Fibroblast of skin of right biceps (primary cell): ENCODE measurements at regions not wholly inside any gene's neighbourhood (a gene's known extent, or its start where the extent isn't known, plus 50 kb on each side); places are given as distances from the start of the nearest gene placed in this dataset.
"Not testable (repeated sequence)": the region's sequence is repeated elsewhere in the genome, so short reads cannot be mapped to it uniquely, and the experiment has no call there.

Experiments
- DNase-seq: peaks from one replicate; pipeline ENCODE4 v3.0.0-alpha.2; 2013

DNA sequence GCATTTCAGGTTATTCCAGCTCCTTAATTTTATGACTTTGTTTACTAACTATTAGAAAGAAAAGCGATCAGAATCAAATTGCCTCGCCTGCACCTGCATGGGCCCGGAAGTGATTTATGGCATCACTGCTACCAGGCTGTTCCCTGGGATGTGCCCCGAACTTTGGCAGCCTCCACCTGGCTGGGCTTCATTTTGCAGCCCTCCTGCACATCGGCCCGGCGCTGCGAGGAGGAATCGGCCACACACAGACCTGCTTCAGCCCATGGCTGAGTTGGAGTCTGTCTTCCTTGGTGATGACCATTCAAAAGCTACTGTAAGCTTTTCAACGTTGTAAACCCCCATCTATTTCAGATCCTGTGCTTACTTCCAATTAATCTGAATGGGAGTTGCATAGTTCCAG lies 638.0 kb downstream of the RNF144A start:
- DNase-seq, result no peak

DNA sequence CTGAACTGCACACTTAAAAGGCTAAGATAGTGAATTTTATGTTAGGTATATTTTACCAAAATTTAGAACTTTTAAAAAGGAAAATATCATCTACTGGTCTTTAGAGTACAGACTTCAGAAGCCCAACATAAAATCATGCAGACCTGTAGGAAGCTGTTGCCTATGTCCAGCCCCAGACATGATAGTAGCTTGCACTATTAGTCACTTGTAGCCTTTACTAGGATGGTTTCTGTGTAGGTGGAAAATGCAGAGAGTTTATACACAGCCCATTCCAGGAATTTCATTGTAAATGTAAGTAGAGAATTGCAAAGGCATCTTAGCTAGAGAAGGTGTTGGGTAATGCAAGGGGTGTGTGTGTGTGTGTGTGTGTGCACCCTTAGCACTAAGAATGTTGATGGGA lies 640.2 kb downstream of the RNF144A start:
- DNase-seq, result peak; percentile 11

DNA sequence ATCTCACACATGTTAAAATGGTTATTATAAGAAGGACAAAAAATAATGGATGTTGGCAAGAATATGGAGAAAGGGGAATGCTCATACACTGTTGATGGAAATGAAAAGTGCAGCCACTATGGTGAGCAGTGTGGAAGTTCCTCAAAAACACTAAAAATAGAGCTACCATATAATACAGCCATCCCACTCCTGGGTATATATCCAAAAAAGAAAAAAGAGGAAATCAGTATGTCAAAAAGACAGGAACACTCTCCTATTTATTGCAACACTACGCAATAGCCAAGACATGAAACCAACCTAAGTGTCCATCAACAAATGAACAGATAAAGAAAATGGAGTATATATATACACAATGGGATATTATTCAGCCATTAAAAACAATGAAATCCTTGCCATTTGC lies 642.6 kb downstream of the RNF144A start:
- DNase-seq, result no peak

DNA sequence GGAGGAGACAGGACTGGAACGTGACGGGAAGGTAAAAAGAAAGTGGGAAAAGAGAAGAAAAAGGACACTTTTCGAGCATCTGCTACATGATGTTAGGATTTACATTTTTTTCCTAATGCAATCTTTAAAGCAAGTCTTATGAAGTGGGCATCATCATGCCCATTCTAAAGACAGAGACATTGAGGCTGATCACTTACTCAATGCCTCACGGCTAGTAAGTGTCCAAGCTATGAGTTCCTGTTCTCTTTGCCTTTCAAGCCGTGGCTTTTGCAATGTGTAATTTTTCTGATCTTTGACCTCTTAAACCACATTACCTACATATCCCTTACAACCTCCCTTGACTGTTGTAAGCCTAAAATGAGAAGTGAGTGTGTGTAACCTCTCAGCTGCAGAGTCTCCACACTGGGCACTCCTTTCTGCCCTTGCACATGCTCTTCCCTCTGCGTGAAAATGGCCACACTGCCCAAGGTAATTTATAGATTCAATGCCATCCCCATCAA lies 649.2 kb downstream of the RNF144A start:
- no peak for DNase-seq

DNA sequence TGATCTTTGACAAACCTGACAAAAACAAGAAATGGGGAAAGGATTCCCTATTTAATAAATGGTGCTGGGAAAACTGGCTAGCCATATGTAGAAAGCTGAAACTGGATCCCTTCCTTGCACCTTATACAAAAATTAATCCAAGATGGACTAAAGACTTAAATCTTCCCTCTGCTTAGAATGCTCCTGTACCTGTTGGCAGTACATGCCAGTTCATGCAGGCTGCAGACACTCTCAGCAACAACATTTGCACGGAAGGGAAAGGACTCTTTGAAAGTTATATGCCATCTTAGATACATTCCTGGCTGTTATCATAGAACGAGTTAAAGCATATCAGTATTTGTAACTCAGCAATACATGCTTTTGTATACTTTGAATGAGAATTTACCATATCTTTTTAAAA lies 649.9 kb downstream of the RNF144A start:
- DNase-seq, result not testable (repeated sequence)

DNA sequence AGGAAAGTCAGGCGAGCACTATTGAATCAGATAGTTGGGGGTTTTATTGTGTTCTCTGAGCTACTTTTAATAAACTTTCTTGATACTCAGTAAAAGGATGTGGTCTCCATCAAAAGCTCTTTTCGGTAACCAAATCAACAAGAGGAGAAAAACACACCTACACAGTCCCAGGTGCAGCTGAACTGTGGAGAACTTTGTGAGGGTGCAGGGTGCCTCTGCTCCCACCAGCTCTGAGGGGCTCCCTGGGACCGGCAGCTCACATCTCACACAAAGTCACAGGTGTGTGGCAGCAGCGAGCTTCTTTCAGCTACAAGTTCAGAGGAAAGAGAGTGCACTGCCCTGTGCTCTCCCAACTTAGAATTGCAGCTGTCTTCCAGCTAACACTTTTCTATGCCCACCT lies 650.4 kb downstream of the RNF144A start:
- DNase-seq, result no peak

DNA sequence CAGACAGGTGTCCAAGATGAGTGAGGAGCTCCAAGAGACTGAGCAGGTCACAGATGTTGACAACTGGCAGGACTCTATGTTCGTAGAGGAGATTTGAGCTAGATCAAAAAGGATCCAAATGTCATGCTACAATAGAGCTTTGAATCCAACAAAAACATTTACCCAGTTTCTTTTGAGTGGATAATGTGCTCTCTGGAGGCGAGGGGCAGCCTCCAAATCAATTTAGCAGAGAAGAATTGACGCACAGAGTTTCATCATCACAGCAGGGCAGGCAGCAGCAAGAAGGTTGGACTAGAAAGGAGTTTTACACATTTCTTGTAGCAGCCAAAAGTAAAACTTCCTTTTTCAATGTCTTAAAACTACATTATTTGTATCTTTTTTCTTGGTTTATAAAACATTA lies 653.0 kb downstream of the RNF144A start:
- no peak for DNase-seq

DNA sequence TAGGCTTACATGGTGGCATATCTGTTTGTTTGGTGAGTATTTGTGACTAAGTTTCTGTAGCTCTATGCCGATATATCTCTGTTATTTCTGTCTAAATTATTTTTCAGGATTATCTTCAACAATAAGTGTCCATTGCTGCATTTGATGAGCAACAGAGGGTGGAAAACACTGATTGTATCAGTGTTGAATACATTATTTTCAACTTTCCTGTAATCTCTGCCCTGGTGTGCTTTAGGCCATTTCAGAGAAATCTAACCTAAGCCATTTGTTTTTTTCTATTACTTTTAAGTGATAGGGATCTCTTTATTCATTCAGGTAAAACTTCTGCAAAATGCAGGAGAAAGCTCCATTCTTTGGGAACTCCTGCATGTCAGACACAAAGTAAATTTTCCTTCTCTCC lies 654.5 kb downstream of the RNF144A start:
- DNase-seq, result no peak

DNA sequence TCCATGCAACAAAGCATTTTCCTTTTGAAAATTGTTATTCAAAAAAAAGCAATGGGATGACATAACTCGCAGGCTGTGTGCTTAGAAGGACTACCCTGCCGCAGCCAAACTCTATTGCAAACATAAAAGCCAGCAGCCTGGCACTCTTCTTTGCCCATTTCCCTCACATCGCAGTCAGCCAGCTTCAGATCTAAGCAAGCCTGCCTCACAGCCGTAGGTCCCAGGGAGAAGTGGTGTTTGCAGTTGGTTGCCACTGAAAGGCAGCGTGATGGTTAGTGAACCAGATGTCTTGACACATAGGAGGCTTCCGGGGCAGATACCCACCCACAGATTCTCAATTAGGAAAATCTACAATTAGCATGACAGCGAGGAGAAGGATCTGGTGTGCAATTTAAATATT lies 655.2 kb downstream of the RNF144A start:
- no peak for DNase-seq

DNA sequence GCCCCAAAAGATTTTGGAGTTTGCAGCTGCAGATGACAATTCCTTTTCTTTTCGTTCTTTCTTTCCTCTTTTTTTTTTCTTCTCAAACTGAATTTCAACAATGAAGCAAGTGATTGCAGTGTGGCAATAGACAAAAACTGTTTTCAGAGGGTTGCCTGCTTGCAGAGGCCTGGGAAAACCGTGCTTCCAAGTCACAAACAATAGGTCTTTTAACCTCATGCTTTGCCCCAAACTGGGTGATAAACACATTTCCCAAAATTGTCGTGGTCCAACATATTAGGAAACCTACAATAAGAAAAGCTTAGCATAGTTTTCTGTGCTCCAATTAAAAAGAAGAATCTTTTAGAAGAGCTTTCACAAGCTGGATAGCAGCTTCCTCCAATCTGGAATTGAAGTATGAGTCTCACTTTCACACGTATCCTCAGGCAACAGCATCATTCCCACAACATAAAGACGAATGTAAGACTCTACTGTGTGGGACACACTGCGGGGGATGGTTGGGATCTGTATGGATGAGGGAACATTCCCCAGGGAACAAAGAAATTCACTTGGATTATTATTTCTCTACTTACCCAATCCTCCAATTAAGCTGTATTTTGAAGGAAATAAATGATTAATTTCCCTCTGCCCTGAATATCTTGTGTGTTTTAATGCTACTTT lies 656.1 kb downstream of the RNF144A start:
- no peak for DNase-seq

DNA sequence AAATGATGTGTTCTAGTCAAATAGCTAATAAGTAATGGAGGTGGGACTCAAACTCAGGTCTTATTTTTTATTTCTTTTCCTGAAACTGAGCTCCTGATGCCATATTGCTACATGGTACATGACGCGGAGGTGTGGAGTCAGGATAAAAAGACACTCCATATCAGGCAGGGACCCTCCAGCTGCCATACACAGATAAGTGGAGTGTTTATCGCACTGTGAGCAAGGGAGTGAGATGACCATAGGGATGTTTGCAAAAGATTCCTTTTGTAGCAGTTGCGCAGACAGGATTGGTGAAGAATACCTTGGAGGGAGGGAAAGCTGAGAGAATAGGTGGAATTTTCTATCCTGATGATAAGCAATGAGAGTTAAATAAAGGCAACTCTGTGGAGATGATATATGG lies 657.2 kb downstream of the RNF144A start:
- no peak for DNase-seq

DNA sequence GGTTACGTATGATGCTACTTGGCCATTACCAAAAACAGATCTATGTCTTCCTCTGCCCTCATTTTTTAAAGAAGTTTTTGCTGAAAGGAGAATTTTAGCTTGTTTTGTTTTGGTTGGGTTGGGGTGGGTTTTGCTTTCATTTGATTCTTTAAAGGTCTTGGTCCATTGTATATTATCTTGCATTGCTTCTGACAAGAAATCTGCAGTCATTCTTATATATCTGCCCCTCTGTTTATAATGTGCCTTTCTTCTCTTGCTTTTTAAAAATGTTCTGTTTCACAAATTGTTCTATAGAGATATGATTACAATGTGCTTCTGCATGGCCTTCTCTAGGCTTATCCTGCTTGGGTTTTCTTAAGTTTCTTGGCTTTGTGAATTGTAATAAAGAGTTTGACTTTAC lies 660.6 kb downstream of the RNF144A start:
- no peak for DNase-seq

DNA sequence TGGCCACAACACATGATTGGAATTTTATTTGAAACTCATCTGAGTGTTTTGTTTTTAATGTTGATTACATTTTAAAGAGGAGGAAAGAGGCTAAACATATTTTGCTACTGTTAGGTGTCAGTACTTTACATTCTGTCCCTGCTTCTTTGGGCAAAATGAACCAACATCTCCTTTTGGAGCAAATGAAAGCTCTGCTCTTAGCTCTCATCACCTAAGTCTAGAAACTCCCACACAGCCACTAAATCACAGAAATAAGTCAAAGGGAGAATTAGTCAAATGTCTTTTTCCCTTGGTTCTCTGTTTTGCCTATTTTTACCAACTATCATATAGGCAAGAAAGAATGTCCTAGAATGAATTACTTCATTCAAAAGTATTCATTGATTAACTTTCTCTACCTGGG lies 666.8 kb downstream of the RNF144A start:
- DNase-seq, result no peak

DNA sequence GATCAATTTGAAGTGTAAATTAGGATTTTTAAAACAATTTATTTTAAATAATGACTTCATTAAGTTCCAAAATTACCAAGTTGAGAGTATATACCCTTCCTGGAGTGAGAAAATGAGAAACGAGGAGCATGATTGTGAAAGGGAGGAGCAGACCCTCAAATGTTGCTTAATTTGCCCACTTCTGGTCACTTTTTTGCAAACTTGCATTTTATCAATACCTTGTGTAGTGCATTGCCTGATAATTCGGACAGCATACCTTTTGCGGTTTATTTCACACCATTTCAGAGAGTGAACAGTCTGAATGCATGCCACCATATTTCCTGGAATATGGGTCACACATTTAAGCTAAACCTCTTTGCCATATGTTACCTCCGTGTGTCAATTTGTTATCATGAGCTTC lies 669.7 kb downstream of the RNF144A start:
- no peak for DNase-seq

DNA sequence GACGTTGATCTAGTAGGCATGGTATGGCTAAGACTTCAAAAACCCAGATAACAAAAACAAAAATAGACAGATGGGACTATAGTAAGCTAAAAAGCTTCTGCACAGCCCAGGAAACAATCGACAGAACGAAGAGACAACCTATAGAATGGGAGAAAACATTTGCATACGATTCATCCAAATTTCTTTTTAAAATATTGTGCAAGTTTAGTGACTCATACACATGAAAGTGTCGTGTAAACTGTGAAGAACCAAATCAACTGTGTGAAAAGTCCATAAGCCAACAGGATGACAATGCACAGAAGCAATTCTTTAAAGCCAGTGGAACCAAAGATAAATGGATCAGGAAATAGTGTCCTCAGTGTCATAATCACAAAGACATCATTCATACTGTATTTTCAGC lies 671.1 kb downstream of the RNF144A start:
- DNase-seq, result peak; percentile 47

DNA sequence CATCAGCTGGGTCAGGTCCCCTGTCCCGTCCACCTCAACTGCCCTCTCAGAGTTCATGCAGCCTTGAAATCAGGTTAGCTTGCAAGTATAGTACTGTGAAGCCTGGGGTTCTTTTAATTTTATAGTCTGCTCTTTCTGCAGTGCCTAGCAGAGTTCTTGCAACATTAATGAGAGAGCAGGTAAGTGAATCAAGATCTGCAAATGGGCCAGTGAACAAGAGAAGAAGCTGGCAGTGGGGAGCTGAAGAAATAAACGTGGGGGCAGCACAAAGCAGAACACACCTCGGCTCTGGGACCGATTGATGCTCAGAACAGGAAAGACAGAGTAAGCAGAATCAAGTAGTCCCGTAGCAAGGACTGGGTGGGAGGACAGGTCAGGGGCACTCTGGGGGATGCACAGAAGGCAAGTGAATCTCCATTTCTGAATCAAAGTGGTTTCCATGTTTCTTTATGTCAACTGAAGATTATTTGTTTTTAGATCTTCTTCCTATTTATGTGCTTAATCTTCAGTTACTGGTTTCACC lies 675.5 kb downstream of the RNF144A start:
- DNase-seq, result no peak

DNA sequence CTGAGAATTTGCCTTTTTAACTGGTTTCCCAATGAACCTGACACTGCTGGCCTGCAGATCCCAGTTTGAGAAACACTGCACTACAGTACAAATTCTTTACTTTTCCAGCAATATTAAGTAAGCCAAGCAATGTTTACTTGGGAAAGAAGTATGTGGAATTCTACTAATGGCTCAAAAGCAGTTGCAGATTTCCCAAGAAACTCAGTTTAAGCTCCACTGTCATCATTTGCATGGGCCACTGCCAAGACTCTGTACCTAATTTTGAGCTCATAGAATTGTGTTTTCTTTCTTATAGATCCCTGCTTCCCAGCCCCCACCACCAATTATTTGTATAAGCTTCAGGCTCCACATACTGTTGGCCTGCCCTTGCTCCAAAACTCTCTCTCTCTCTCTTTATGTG lies 676.1 kb downstream of the RNF144A start:
- peak; percentile 39 for DNase-seq

DNA sequence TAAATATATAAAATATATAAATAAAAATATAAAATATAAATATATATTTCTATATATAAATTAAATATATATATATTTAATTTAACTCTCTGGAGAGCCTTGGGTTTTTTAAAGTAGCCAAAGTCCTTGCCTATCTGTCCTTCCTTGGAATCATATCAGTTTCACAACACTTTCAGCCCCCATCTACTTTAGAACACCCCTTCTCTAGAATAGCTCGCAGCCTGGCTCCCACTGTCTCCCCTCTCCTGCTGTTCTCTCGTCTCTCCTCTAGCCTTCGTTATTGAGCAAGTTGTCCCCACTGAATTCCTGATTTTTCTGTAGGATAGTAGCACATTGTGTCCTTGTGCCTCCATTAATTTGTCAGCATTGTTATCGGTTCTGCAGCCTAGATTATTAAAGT lies 677.0 kb downstream of the RNF144A start:
- no peak for DNase-seq

DNA sequence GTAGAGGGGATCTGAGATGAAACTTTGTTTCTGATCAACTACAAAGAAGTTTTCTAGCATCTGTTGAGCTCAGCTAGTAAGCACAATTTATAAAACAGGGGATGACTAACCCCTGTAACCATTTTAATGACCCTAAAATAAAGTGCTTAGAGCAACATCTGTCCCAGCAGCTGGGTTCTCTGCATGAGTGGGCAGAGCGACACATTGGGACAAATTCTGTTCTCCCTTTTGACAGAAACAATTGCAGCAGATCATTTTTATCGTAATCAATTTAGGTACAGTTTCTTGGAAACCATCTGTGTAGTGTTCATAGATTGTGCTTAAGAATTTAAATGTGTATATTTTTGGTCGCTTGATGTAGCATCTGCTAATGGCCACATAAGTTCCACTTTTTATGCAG lies 678.0 kb downstream of the RNF144A start:
- peak; percentile 15 for DNase-seq

DNA sequence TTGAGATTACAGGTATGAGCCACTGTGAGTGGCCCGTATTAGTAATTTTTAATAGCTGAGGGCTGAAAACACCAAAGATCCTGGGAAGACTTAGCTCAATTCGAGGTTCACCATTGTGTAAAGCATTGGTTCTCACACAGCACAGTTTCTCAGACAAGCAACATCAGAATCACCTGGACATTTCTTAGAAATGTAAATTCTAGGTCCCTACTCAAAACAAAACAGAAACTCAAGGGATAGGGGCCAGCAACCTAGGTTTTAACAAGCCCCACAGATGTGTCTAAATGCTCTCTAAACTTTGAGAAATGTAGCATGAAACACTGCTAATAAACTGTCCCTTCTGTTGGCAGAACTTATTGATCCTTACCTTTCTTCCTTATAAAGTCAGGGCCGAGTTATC lies 681.2 kb downstream of the RNF144A start:
- DNase-seq, result no peak

DNA sequence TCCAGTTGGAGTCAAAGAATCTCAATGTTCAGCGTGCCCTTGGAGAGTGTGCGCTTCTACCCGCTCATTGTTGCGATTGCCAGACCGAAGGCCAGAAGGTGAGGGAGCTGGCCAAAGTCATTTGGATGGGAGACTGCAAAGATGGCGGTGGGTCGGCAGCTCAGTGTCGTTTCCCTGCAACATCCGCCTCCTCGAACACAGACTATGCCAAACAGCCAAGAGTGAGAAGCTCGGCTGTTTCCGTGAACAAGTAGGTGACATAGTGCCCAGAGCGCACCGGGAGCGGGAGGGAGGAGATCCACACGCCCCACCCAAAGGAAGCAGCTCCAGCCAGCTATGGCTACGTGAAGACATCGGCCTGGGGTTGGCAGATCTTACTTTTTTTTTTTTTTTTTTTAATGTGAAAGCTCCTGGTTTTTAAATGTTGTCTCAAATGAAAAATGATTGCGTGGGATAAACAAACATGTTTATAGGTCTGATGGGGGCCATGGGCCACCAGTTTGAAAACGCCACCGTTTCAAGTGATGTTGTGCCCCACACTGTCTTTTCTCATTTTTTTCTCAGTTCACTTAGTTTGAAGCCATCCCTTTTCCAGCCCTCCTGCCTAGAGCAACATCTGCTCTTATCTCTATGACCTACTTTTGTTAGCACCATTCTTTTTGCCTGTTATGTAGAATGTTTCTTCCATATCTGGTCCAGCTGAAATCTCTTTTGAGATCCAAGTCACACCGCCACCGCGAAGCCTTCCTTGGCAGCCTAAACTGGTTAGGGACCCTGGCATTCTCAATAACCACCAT lies 682.4 kb downstream of the RNF144A start:
- DNase-seq, result no peak

DNA sequence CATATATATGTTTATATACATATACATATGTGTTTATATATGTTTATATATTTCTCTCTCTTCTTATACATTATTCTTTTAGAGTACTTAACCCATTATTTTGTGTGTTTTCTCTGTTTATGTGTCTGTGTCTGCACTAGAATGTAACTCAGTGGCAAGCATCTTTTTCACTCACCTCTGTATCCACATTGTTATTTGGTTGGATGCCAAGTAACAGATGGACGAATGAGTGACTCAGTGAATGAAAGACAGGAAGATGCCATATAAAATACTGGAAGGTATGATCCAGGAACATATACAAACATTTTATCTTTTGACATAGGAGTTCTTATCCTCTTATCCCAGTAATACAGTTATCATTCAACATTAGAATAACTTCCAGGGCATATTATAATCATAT lies 684.8 kb downstream of the RNF144A start:
- DNase-seq, result no peak

DNA sequence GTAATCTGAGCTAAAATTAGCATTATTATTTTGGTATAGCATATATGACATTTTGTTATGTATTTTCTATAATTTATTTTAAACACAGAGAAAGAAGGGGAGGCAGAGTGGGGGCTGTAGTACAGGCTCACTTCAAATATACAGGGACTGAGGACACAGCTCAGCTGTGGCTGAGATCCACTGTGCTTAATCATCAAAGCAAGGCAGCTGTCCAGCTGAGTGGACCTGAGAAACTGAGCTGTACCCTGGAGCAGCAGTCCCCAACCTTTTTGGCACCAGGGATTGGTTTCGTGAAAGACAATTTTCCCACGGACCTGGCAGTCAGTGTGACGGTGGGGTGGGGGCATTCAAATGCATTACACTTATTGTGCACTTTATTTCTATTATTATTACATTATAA lies 687.2 kb downstream of the RNF144A start:
- no peak for DNase-seq

DNA sequence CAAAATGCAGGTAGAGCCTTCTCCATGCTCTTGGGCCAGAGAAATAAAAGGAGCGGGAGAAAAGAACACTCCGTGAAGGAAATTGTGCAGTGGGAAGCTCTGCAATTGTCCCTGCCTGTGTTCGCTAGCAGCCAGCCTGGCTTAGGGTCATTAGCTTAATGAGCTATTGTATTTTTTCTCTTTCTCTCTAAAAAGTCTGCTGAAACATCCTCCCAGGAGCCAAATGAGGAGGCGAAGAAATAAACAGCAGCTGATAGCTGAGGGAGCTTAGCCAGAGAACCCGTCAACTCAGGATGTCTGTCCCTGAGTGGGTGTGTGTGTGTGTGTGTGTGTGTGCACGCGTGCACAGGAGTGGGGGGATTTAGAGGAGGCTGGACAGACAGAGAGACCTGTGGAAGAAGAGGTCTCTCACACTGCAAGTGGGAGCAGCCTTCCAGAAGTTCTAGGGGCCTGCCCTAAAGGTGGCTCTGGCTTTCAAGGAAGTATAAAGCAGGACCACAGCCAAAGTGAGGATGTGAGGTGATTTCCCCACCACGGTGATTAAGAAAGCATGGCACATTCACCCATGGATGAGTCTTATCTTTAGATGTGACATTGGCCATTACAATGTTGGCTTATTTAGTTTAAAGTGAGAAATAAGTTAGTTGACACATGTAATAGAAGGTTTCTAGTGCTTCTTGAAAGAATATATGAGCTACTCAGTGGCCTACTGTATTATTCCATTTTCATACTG lies 690.4 kb downstream of the RNF144A start:
- DNase-seq, result no peak
